CD4-positive, alpha-beta T cell treated with Interleukin-6 for 4 hours (primary cell): ENCODE measurements at regions not wholly inside any gene's neighbourhood (a gene's known extent, or its start where the extent isn't known, plus 50 kb on each side); places are given as distances from the start of the nearest gene placed in this dataset.
"Not testable (repeated sequence)": the region's sequence is repeated elsewhere in the genome, so short reads cannot be mapped to it uniquely, and the experiment has no call there.

ENCODE experiments used
- DNase-seq: peaks from one replicate; pipeline ENCODE4 v3.0.0-alpha.2; 2020; ENCODE audit warnings: mixed read lengths

DNA sequence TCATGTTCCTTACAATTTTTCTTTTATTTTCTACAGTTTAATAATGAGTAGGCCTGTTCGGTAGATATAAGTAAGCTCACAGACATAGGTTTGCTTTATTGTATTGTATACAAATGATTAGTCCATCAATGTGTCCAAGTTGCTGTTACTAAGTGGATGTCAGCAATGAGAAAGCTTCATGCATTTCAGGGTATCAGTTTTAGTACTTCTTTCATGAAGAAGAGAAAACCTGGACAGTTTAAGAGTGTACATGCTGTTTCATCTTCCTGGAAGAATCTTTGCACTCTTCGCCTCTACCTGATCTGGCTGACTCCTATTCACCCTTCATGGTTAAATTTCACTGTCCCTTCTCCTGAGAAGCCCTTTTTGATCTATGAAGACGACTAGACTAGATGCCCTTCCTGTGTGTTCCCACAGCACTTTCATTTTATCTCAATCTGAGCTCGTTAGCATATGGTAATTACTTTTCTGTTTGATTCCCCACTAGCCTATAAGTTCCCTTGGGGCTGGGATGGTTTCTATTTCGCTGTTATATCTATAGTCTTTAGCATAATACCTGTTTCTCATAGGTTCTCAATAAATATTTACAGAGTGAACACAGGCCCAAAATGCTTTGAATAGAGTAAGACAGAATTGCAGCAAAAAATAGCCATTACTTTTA is 70.7 kb downstream of the CETN3 start:
- no peak for DNase-seq

GRCh38 chr5:90337449-90338052 is 72.0 kb downstream of the CETN3 start:
- DNase-seq, result no peak

GRCh38 chr5:90336752-90337151 is 72.8 kb downstream of the CETN3 start:
- no peak for DNase-seq

DNA sequence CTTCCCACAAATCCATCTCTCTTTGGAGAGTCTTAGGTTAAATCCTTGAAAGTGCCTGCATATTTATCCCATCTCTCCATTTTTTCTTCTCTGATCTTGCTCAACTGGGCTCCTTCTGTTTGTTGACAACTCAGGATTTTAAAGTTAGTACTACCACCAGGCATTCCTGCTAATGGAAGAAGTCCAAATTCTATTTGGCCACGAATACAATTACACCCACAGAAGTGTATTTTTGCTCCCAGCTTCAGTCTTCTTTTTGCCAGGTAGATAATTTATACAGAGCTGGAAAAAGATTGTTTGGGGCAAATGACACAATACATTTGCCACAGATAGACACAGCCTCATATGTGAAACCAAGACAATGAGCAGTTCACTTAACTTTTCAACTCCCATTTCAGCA is 74.8 kb downstream of the CETN3 start:
- no peak for DNase-seq

DNA sequence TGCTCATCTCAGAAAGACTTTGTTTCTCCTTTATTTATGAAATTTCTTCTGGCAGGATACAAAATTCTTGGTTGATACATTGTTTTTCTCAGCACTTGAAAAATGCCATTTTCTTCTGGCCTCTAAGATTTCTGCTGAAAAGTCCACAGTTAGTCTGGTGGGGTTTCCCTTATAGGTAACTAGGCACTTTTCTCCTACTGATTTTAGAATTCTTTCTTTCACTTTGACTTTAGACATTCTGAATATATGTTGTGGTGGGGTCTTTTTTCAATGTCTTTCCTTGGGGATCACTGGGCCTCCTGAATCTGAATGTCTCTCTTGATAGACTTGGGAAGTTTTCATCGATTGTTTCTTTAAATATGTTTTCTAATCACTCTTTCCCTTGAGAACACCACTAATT is 79.6 kb downstream of the CETN3 start:
- no peak for DNase-seq

- DNase-seq, result no peak
Observed at GRCh38 chr5:90326995-90327394, 82.6 kb downstream of the CETN3 start.

DNA sequence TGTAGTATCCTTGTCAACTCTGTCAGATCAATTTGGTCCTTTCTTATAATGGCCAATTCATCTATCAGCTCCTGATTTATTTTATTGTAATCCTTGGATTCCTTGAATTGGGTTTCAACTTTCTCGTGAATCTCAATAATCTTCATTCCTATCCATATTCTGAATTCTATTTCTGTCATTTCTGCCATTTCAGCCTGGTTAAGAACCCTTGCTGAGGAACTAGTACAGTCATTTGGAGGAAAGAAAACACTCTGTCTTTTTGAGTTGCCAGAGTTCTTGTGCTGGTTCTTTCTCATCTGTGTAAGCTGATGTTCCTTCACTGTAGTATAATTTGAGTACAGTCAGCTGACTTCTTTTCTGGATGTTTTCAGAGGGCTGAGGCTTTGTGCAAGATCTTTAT is 84.5 kb downstream of the CETN3 start:
- no peak for DNase-seq

GRCh38 chr5:90320348-90320747 is 89.2 kb downstream of the CETN3 start:
- not testable (repeated sequence) for DNase-seq

DNA sequence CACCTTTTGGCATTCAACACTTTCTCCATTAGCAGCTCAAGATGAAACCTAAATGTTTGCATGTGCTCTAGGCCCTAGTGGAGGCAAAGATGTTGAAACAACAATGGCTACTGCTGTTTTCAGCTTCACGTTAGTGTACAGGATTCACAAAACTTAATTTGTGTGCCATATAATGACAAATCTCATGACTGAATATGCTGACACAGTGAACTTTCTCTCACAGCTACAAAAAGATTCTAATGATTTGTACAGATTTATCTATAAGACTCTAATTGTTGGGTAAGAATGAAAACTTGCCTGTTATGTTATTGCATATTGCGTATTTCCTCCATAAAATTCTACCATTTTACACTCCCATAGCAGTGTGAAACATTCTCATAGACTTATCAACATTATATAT is 97.5 kb downstream of the CETN3 start:
- no peak for DNase-seq

GRCh38 chr5:90311401-90311800 is 98.2 kb downstream of the CETN3 start:
- DNase-seq, result no peak

- DNase-seq, result no peak
Observed at GRCh38 chr5:90308787-90309585, 100.6 kb downstream of the CETN3 start.

GRCh38 chr5:90307782-90308181 is 101.8 kb downstream of the CETN3 start:
- no peak for DNase-seq

- DNase-seq, result no peak
Observed at GRCh38 chr5:90307322-90307721, 102.2 kb downstream of the CETN3 start.

DNA sequence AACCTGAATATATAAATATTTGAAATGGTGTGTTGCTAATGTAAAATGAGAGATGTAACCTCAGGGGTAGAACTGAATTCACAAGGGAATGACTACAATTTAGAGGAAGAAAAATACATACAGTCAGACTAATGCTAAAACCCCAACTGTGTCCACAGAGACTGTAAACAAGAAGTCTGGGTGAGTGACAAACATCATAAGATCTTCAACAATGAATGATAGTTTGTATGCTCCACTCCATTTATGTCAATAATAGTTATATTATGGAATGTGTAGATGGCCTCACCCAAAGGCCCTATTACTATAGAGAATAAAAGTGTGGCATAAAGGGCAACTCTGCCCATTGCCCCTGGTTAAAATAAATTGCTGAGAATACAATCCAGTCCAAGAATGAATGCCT is 102.9 kb downstream of the CETN3 start:
- DNase-seq, result no peak

GRCh38 chr5:90305041-90305720 is 104.4 kb downstream of the CETN3 start:
- DNase-seq, result no peak

GRCh38 chr5:90301248-90301647 is 108.3 kb downstream of the CETN3 start:
- DNase-seq, result no peak

GRCh38 chr5:90297045-90297764 is 112.4 kb downstream of the CETN3 start:
- no peak for DNase-seq

DNA sequence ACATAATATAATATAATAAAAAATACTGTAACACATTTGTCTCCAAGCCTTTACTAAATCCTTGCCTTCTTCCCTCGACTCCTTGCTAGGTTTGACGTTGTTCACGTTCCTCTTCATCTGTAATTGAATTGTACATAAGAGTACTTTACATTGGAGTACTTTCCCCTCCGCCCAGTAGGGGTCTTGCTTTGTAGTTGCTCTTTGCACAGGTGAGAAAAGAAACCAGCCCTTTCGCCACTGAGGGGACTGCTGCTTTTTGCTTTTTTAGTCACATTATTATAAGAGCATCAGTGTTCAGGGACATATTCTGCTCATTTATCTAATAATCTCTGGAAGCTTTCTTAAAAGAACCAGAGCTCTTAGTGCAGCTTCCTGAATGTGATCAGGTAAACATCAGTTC is 115.0 kb downstream of the CETN3 start:
- DNase-seq, result no peak

DNA sequence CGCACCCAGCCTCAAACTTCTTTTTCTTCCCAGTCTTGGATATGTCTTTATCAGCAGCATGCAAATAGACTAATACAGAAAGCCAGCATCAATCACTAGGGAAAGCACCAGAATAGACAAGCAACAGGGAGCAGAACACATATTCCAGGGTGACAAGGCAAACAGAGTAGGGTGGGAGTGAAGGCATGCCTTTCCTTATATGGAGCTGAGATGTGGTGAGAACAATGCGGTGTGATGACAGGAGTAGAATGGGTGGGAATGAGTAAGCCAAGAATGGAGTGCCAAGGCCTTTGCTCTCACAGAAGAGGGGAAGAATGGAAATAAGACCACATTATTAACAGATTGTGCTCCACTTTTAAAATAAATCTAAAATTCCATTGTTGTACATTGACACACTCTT is 115.6 kb downstream of the CETN3 start:
- no peak for DNase-seq

- no peak for DNase-seq
Observed at GRCh38 chr5:90290648-90291047, 118.9 kb downstream of the CETN3 start.

DNA sequence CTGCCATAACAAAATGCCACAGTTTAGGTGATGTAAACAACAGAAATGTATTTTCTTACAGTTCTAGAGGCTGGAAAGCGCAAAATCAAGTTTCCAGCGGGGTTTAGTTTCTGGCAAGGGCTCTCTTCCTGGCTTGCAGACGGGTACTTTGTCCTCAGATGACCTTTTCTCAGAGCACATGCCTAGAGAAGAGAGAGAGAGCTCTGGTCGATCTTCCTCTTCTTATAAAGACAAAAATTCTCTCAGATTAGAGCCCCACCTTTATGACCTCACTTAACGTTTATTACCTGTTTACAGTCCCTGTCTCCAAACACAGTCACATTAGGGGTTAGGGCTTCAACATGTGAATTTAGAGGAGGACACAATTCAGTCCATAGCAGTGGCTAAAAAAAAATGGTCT is 119.7 kb downstream of the CETN3 start:
- no peak for DNase-seq

DNA sequence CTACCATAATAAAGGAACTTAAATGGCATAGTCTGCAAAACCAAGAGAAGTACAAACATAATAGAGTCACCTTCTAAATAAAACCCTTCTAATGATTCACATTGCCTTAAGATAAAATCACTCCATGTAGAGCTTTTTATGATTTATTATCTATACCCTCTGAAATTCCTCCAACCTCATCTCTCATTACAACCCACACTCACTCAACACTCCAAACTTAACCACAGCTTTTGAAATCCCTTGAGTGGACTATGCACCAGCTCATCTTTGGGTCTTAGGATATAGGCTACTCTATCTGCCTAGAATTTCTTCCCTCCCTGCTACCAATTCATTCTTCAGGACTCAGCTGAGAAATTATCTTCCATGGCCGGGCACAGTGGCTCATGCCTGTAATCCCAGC is 122.5 kb downstream of the CETN3 start:
- no peak for DNase-seq

- DNase-seq, result no peak
Observed at GRCh38 chr5:90285581-90285980, 124.0 kb downstream of the CETN3 start.
